GM13976 (cell line): ENCODE measurements at regions not wholly inside any gene's neighbourhood (a gene's known extent, or its start where the extent isn't known, plus 50 kb on each side); places are given as distances from the start of the nearest gene placed in this dataset.
"Not testable (repeated sequence)": the region's sequence is repeated elsewhere in the genome, so short reads cannot be mapped to it uniquely, and the experiment has no call there.

Experiments
- DNase-seq: peaks from one replicate; pipeline ENCODE4 v3.0.0; 2012; ENCODE audit warnings: low spot score
- CTCF ChIP-seq: IDR thresholded peaks from 2 replicates; pipeline ENCODE4 v1.5.1; 2012; ENCODE audit warnings: borderline replicate concordance, mild to moderate bottlenecking; ENCODE audit not compliant: insufficient read depth; ENCODE audit errors: extremely low read depth, missing control alignments, control extremely low read depth
- in situ Hi-C: fragments of 300-500 bp; cut with MboI; formaldehyde crosslinking; loops from one replicate; pipeline ENCODE4 v1.12.0; 2022; ENCODE audit warnings: low sequenced_read_pairs, mixed read lengths, inconsistent platforms; ENCODE audit not compliant: unreplicated experiment

GRCh38 chr11:82041764-82042163 lies 691.9 kb downstream of the FAM181B start:
- no peak for DNase-seq
- in situ Hi-C loops, result no loop called here
- TF ChIP-seq CTCF, result no peak

GRCh38 chr11:82038154-82038553 lies 695.5 kb downstream of the FAM181B start:
- in situ Hi-C loops, result no loop called here
- DNase-seq, result no peak
- TF ChIP-seq CTCF, result no peak

- in situ Hi-C loops, result no loop called here
- no peak for DNase-seq
- no peak for TF ChIP-seq CTCF
Measured at GRCh38 chr11:82034527-82034926, 699.1 kb downstream of the FAM181B start.

- in situ Hi-C loops, DNase-seq: not testable (repeated sequence)
Measured at GRCh38 chr11:82027335-82027734, 706.3 kb downstream of the FAM181B start.

- no peak for DNase-seq
- in situ Hi-C loops, result no loop called here
- TF ChIP-seq CTCF, result no peak
Measured at GRCh38 chr11:82024760-82025159, 708.9 kb downstream of the FAM181B start.

- TF ChIP-seq CTCF, result no peak
- DNase-seq, result no peak
- in situ Hi-C loops, result no loop called here
Measured at GRCh38 chr11:82012276-82012675, 721.4 kb downstream of the FAM181B start.

- no peak for DNase-seq
- TF ChIP-seq CTCF, result no peak
- in situ Hi-C loops, result no loop called here
Measured at GRCh38 chr11:82009133-82009532, 724.5 kb downstream of the FAM181B start.
